HAP-1 (cell line): ENCODE measurements at regions not wholly inside any gene's neighbourhood (a gene's known extent, or its start where the extent isn't known, plus 50 kb on each side); places are given as distances from the start of the nearest gene placed in this dataset.
A peak's percentile ranks its signal among the peaks of the same experiment; 100 is the strongest.

Experiments used
- DNase-seq, 2 experiments: peaks; one replicate each; pipeline ENCODE4 v3.0.0-alpha.2; 2016 to 2020; ENCODE audit warnings: low spot score in 2 of 2
- H3K27me3 ChIP-seq: fragments of 250-450 bp; sonication (Bioruptor Pico); 2 replicates; pipeline ENCODE4 v1.5.1; 2020; ENCODE audit warnings: low read depth, mild to moderate bottlenecking, moderate library complexity
- H3K36me3 ChIP-seq: fragments of 250-450 bp; sonication (Bioruptor Pico); replicated peaks from 2 replicates; pipeline ENCODE4 v1.5.1; 2020; ENCODE audit warnings: mild to moderate bottlenecking
- H3K4me1 ChIP-seq: fragments of 250-450 bp; sonication (Bioruptor Pico); 2 replicates; pipeline ENCODE4 v1.5.1; 2020; ENCODE audit warnings: mild to moderate bottlenecking
- H3K4me3 ChIP-seq: fragments of 250-450 bp; sonication (Bioruptor Pico); 2 replicates; pipeline ENCODE4 v1.5.1; 2020; ENCODE audit warnings: mild to moderate bottlenecking, moderate library complexity
- H3K9me3 ChIP-seq: fragments of 250-450 bp; sonication (Bioruptor Pico); 2 replicates; pipeline ENCODE4 v1.5.1; 2020; ENCODE audit warnings: mild to moderate bottlenecking, moderate library complexity
- in situ Hi-C: fragments of 300-500 bp; cut with MboI; formaldehyde crosslinking; loops from 3 replicates; pipeline ENCODE4 v1.14.3; 2020; ENCODE audit warnings: low sequenced_read_pairs, inconsistent platforms, mixed read lengths

GRCh38 chr5:4418084-4418483 is 722.0 kb upstream of the ADAMTS16 start:
- H3K4me1 ChIP-seq, result no peaks in the 10 kb centered on the region
- in situ Hi-C loops, result no loop called here
- H3K9me3 ChIP-seq, result no peaks in the 10 kb centered on the region
- no peak for DNase-seq
- no peaks in the 10 kb centered on the region for H3K27me3 ChIP-seq
- H3K36me3 ChIP-seq, result no peaks in the 10 kb centered on the region
- no peak overlapping the region for H3K4me3 ChIP-seq

- Histone ChIP-seq H3K4me3 (no peak overlapping the region), H3K27me3 (no peaks in the 10 kb centered on the region), H3K4me1 (no peaks in the 10 kb centered on the region), H3K36me3 (no peaks in the 10 kb centered on the region), H3K9me3 (0 out of 2 replicates have a peak, but pooled peaks cover 3% of the 10 kb centered on the region)
- in situ Hi-C loops, result no loop called here
- no peak for DNase-seq
These were observed 720.8 kb upstream of the ADAMTS16 start for GRCh38 chr5:4419281-4419680.

GRCh38 chr5:4420177-4420576 is 720.0 kb upstream of the ADAMTS16 start:
- no peak overlapping the region for H3K4me3 ChIP-seq
- H3K9me3 ChIP-seq, result 0 out of 2 replicates have a peak, but pooled peaks cover 3% of the 10 kb centered on the region
- H3K27me3 ChIP-seq, result no peaks in the 10 kb centered on the region
- in situ Hi-C loops, result no loop called here
- no peaks in the 10 kb centered on the region for H3K4me1 ChIP-seq
- DNase-seq, result no peak
- H3K36me3 ChIP-seq, result no peaks in the 10 kb centered on the region

- Histone ChIP-seq H3K9me3 (0 out of 2 replicates have a peak, but pooled peaks cover 3% of the 10 kb centered on the region), H3K4me1 (no peaks in the 10 kb centered on the region), H3K36me3 (no peaks in the 10 kb centered on the region), H3K27me3 (no peaks in the 10 kb centered on the region), H3K4me3 (no peak overlapping the region)
- no peak for DNase-seq
- in situ Hi-C loops, result no loop called here
These were observed 719.4 kb upstream of the ADAMTS16 start for GRCh38 chr5:4420681-4421080.

DNA sequence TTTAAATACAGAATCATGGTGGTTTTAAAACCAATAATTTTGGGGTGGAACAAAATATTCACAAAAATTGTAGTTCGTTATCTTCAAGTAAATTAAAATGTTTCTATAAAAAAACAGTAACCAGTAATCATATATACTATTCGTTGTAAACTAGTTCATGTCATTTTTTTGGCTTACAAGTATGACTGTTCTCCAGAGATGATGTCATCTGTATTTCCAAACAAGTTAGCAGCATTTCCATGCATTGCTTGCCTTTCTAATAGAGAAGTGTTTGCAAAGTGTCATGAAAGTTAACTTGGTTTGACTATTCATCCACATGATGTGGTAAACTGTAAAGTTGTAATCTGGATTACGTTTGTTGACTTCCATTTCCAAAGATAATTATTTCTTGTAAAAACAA is 717.9 kb upstream of the ADAMTS16 start:
- no peak for DNase-seq
- Histone ChIP-seq H3K4me3 (no peak overlapping the region), H3K9me3 (0 out of 2 replicates have a peak, but pooled peaks cover 3% of the 10 kb centered on the region), H3K27me3 (no peaks in the 10 kb centered on the region), H3K36me3 (no peaks in the 10 kb centered on the region), H3K4me1 (no peaks in the 10 kb centered on the region)
- in situ Hi-C loops, result no loop called here

- Histone ChIP-seq H3K4me3 (no peak overlapping the region), H3K27me3 (no peaks in the 10 kb centered on the region), H3K36me3 (no peaks in the 10 kb centered on the region), H3K9me3 (0 out of 2 replicates have a peak, but pooled peaks cover 3% of the 10 kb centered on the region), H3K4me1 (no peaks in the 10 kb centered on the region)
- in situ Hi-C loops, result no loop called here
- DNase-seq, result no peak
These were observed 715.2 kb upstream of the ADAMTS16 start for GRCh38 chr5:4424895-4425294.

DNA sequence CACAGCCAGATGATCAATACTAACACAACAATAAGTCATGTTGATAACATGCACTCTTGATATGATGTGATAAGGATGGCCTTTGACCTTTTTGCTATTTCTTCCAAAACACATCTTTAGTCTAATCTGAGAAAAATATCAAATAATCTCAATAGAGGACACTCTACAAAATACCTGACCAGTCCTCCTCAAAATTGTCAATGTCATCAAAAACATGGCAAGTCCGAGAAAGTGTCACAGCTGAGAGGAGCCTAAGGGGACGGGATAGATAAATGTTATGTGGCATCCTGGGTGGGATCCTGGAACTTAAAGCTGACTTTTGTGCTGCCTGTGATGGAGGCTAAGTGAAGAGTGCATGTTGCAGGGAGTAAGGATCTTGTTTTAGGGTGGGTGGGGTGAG is 699.6 kb upstream of the ADAMTS16 start:
- in situ Hi-C loops, result no loop called here
- no peak overlapping the region for H3K4me3 ChIP-seq
- no peak for DNase-seq
- H3K9me3 ChIP-seq, result no peaks in the 10 kb centered on the region; the same call in 1 of the 2 replicates
- H3K36me3 ChIP-seq, result no peaks in the 10 kb centered on the region
- H3K27me3 ChIP-seq, result no peaks in the 10 kb centered on the region
- H3K4me1 ChIP-seq, result no peaks in the 10 kb centered on the region

DNA sequence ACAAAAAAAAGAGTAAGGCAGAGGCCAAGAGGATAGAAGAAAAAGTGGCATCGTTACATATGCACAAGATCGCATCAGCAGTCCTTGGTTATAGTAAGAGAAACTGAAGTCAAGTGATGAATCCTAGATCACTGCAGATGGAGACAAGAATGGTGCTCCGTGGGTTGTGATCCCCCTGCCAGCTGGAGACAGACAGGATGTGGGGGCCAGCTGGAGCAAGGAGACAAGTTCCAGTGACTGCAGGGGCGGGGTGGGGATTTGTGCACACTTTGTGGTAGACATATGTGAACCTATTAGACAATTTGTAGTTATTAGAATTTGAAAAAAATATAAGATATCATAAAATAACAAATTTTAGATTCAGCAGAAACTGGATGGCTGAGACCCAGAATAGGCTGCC is 697.9 kb upstream of the ADAMTS16 start:
- H3K9me3 ChIP-seq, result no peaks in the 10 kb centered on the region; the same call in 1 of the 2 replicates
- H3K4me1 ChIP-seq, result no peaks in the 10 kb centered on the region
- H3K4me3 ChIP-seq, result no peak overlapping the region
- in situ Hi-C loops, result no loop called here
- no peak for DNase-seq
- no peaks in the 10 kb centered on the region for H3K36me3 ChIP-seq
- no peaks in the 10 kb centered on the region for H3K27me3 ChIP-seq

DNA sequence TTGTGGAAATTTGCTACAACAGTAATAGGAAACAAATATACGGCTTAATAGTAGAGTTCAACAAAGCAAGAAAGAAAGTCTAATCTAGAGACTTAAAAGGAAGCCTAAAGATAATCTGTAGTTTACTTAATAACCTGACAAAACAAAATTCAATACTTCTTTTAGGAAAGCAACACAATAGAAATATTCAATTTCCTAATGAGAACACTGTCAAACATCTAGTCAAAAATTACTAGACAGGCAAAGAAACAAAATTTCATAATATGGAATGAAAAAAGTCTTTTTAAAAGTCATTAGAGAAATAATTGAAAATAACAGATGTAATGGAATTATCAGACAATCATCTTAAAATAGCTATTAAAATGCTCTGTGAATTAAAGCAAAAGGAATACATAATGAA is 692.5 kb upstream of the ADAMTS16 start:
- in situ Hi-C loops, result no loop called here
- Histone ChIP-seq H3K9me3 (no peaks in the 10 kb centered on the region; the same call in 1 of the 2 replicates), H3K36me3 (no peaks in the 10 kb centered on the region), H3K4me1 (no peaks in the 10 kb centered on the region), H3K27me3 (no peaks in the 10 kb centered on the region), H3K4me3 (no peak overlapping the region)
- no peak for DNase-seq

DNA sequence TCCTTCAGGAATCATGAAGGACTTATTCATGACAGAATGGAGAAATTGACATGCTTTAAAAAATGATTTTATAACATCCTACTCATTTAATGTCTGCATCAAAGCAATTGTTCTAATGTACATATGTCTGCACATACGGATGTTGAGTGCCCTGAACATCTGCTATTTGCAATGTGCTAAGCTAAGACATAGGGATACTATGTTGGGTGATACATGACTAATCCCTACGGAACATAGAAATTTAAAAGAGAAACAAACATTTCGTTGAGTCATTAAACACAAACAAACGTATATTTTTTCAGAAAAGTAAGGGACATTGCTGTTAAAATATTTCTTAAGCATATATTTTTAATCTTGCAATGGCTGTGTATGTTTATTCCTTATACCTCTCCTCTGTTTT is 686.5 kb upstream of the ADAMTS16 start:
- Histone ChIP-seq H3K9me3 (no peaks in the 10 kb centered on the region), H3K36me3 (no peaks in the 10 kb centered on the region), H3K4me3 (no peak overlapping the region), H3K4me1 (no peaks in the 10 kb centered on the region), H3K27me3 (no peaks in the 10 kb centered on the region)
- in situ Hi-C loops, result no loop called here
- DNase-seq, result no peak

DNA sequence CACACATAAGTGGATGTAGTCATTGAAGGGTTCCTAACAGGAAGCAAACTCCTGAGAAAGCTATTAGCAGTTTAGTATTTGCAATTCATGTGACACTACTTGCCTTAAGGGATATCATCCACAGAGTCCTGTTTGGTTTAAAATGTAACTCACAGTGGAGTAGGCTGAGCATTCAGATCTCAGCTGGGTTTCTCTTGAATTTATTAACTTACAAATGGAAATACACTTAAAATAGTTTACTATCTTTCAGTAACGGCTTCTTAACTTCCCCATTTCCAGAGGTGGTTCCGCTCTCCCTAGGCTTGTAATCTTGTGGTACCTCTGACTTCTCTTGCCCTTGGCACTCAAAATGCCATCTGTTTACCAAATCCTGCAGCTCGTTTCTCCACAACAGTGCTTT is 660.7 kb upstream of the ADAMTS16 start:
- Histone ChIP-seq H3K4me1 (no peaks in the 10 kb centered on the region), H3K27me3 (no peaks in the 10 kb centered on the region), H3K4me3 (no peak overlapping the region), H3K36me3 (no peaks in the 10 kb centered on the region), H3K9me3 (no peaks in the 10 kb centered on the region; the same call in 1 of the 2 replicates)
- in situ Hi-C loops, result no loop called here
- no peak for DNase-seq

DNA sequence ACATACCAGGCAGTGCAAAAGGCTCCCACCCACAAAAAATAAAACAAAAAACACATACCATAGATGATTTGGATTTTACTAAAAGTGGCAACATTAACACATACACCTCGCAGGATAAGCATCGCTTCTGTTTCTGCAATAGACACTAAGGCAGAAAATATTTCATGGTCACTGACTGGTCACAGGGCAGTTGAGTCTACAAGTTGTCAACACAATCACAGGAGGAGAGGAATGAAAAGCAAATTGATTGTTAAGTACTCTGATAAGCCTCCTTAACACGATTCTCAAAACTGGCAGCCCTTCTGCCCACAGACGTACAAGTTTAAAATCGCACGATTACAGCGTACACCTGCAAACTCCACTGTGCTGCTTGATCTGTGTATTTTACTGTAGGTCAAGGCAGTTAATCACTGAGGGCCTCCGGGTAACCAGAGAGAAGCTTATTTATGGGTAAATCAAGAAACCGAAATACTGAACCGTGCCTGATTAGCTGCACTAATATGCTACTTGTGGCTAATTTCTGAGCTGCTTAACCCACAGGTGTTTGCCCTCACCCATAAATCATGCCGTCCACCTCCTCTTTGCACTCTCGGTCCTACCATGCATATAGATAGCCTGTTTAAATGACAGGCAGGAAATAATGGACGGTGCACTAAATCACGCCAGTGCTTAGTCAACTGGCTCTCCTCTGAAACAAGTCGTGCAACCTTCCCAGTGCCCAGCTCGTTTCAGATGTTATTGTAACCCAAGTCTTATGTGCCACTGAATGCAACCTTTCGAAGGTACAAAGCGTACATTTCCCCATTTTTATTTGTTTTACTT is 659.4 kb upstream of the ADAMTS16 start:
- Histone ChIP-seq H3K9me3 (no peaks in the 10 kb centered on the region; the same call in 1 of the 2 replicates), H3K4me1 (no peaks in the 10 kb centered on the region), H3K27me3 (no peaks in the 10 kb centered on the region), H3K36me3 (no peaks in the 10 kb centered on the region), H3K4me3 (no peak overlapping the region)
- in situ Hi-C loops, result no loop called here
- DNase-seq, result no peak

GRCh38 chr5:4487581-4487980 is 652.5 kb upstream of the ADAMTS16 start:
- Histone ChIP-seq H3K4me3 (no peak overlapping the region), H3K36me3 (no peaks in the 10 kb centered on the region), H3K4me1 (no peaks in the 10 kb centered on the region), H3K27me3 (no peaks in the 10 kb centered on the region), H3K9me3 (0 out of 2 replicates have a peak, but pooled peaks cover 3% of the 10 kb centered on the region)
- no peak for DNase-seq
- in situ Hi-C loops, result no loop called here

- Histone ChIP-seq H3K4me1 (no peaks in the 10 kb centered on the region), H3K27me3 (no peaks in the 10 kb centered on the region), H3K9me3 (no peaks in the 10 kb centered on the region), H3K36me3 (no peaks in the 10 kb centered on the region), H3K4me3 (no peak overlapping the region)
- in situ Hi-C loops, result no loop called here
- DNase-seq, result peak in 1 of 2 experiments; percentile 9
These were observed 628.0 kb upstream of the ADAMTS16 start for GRCh38 chr5:4511996-4512656.
